Left ventricle myocardium inferior (tissue), 1 donor: ENCODE measurements at regions not wholly inside any gene's neighbourhood (a gene's known extent, or its start where the extent isn't known, plus 50 kb on each side); places are given as distances from the start of the nearest gene placed in this dataset.

ENCODE experiments used
- DNase-seq: peaks from one replicate; pipeline ENCODE4 v3.0.0-alpha.2; 2020
- H3K27ac ChIP-seq: fragments of 200-600 bp; replicated peaks from 2 replicates; pipeline ENCODE4 v1.8.0; 2021
- H3K27me3 ChIP-seq: fragments of 200-600 bp; 2 replicates; pipeline ENCODE4 v1.8.0; 2021; ENCODE audit warnings: low read depth
- H3K36me3 ChIP-seq: fragments of 200-600 bp; 2 replicates; pipeline ENCODE4 v1.8.0; 2021
- H3K4me1 ChIP-seq: fragments of 200-600 bp; 2 replicates; pipeline ENCODE4 v1.8.0; 2021
- H3K4me3 ChIP-seq: fragments of 200-600 bp; 2 replicates; pipeline ENCODE4 v1.8.0; 2021; ENCODE audit warnings: mild to moderate bottlenecking, moderate library complexity
- H3K9me3 ChIP-seq: fragments of 200-600 bp; replicated peaks from 2 replicates; pipeline ENCODE4 v1.8.0; 2021
- CTCF ChIP-seq: fragments of 200-600 bp; IDR thresholded peaks from 2 replicates; pipeline ENCODE4 v1.8.0; 2021; ENCODE audit warnings: antibody characterized with exemption, mild to moderate bottlenecking, borderline replicate concordance
- intact Hi-C: fragments of 100-400 bp; cut with micrococcal nuclease; formaldehyde crosslinking; loops from one replicate; pipeline ENCODE4 v1.11.0; 2022
- donor health status: DM: no; HTN: yes; CAD: no; lungs with severe emphysema.

GRCh38 chr3:101945980-101946379 is 96.7 kb downstream of the NFKBIZ start:
- Histone ChIP-seq H3K4me3 (no peak overlapping the region), H3K27me3 (no peaks in the 10 kb centered on the region), H3K27ac (no peak overlapping the region), H3K9me3 (no peaks in the 10 kb centered on the region), H3K4me1 (peaks cover 8% of the 10 kb centered on the region), H3K36me3 (no peaks in the 10 kb centered on the region)
- intact Hi-C loops = no loop called here
- TF ChIP-seq CTCF = no peak
- no peak for DNase-seq

- H3K27ac ChIP-seq = no peak overlapping the region
- no peaks in the 10 kb centered on the region for H3K9me3 ChIP-seq
- no peak for TF ChIP-seq CTCF
- intact Hi-C loops = no loop called here
- H3K36me3 ChIP-seq = no peaks in the 10 kb centered on the region
- H3K27me3 ChIP-seq = no peaks in the 10 kb centered on the region
- H3K4me3 ChIP-seq = no peak overlapping the region
- DNase-seq = no peak
- no peaks in the 10 kb centered on the region for H3K4me1 ChIP-seq
These were observed 97.6 kb downstream of the NFKBIZ start for GRCh38 chr3:101946906-101947305.

GRCh38 chr3:101950510-101950909 is 101.2 kb downstream of the NFKBIZ start:
- DNase-seq = no peak
- no peaks in the 10 kb centered on the region for H3K36me3 ChIP-seq
- H3K27me3 ChIP-seq = no peaks in the 10 kb centered on the region
- intact Hi-C loops = loop anchor here (5.0 kb wide), 1 partner anchor 133 kb away; no protein-coding TSS in a partner anchor
- no peak overlapping the region for H3K4me3 ChIP-seq
- H3K27ac ChIP-seq = no peak overlapping the region
- no peaks in the 10 kb centered on the region for H3K9me3 ChIP-seq
- no peak for TF ChIP-seq CTCF
- H3K4me1 ChIP-seq = no peaks in the 10 kb centered on the region

- Histone ChIP-seq H3K27ac (no peak overlapping the region), H3K36me3 (no peaks in the 10 kb centered on the region), H3K27me3 (no peaks in the 10 kb centered on the region), H3K9me3 (no peaks in the 10 kb centered on the region), H3K4me3 (no peak overlapping the region), H3K4me1 (no peaks in the 10 kb centered on the region)
- no peak for TF ChIP-seq CTCF
- DNase-seq = no peak
- intact Hi-C loops = loop anchor here (5.0 kb wide), 1 partner anchor 134 kb away; no protein-coding TSS in a partner anchor
These were observed 101.8 kb downstream of the NFKBIZ start for GRCh38 chr3:101950985-101951733.

GRCh38 chr3:101954361-101954760 is 105.0 kb downstream of the NFKBIZ start:
- Histone ChIP-seq H3K36me3 (no peaks in the 10 kb centered on the region), H3K27me3 (no peaks in the 10 kb centered on the region), H3K27ac (no peak overlapping the region), H3K9me3 (no peaks in the 10 kb centered on the region), H3K4me3 (no peak overlapping the region), H3K4me1 (no peaks in the 10 kb centered on the region)
- TF ChIP-seq CTCF = no peak
- DNase-seq = no peak
- intact Hi-C loops = loop anchor here (5.0 kb wide), 1 partner anchor 137 kb away; no protein-coding TSS in a partner anchor
